ENCODE measurements at regions not wholly inside any gene's neighbourhood (a gene's known extent, or its start where the extent isn't known, plus 50 kb on each side); places are given as distances from the start of the nearest gene placed in this dataset.

DNA sequence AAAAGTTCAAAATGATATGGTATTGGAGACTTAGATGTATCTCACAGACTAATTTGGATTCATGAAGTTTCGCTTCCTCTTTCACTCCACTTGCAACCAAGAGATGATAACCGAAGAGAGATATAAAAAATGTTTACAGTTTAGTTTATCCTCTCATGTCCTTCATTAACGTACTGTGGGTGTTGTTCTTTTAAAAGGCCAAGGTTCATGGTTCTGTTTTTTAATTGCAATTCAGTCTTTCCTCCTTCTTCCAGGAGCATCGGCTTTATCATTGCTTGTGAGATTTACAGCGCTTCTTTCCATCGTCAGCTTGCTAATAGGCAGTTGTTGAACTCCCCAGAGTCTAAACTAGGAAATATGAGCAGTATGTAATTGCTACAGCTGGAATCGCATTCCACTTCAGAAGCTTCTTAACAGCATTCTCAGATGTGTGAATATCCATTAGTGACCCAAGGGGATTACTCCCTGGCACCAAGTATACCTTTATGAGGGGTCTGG, 75.9 kb upstream of the HGF start:
- no peak for TF ChIP-seq EP300 (IDR thresholded peaks at IDR 0.05)
- TF ChIP-seq, protein P1, sequence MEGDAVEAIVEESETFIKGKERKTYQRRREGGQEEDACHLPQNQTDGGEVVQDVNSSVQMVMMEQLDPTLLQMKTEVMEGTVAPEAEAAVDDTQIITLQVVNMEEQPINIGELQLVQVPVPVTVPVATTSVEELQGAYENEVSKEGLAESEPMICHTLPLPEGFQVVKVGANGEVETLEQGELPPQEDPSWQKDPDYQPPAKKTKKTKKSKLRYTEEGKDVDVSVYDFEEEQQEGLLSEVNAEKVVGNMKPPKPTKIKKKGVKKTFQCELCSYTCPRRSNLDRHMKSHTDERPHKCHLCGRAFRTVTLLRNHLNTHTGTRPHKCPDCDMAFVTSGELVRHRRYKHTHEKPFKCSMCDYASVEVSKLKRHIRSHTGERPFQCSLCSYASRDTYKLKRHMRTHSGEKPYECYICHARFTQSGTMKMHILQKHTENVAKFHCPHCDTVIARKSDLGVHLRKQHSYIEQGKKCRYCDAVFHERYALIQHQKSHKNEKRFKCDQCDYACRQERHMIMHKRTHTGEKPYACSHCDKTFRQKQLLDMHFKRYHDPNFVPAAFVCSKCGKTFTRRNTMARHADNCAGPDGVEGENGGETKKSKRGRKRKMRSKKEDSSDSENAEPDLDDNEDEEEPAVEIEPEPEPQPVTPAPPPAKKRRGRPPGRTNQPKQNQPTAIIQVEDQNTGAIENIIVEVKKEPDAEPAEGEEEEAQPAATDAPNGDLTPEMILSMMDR (IDR thresholded peaks at IDR 0.05), result no peak
- TF ChIP-seq POLR2AphosphoS5 (IDR thresholded peaks at IDR 0.05), result no peak
